SK-N-SH (cell line): ENCODE measurements at regions not wholly inside any gene's neighbourhood (a gene's known extent, or its start where the extent isn't known, plus 50 kb on each side); places are given as distances from the start of the nearest gene placed in this dataset.

Experiments
- CTCF ChIA-PET: fragments of 300-600, 350-600 bp; formaldehyde crosslinking; extraction: SDS; loops from one replicate; lab custom pipeline; 2021; lab: Yijun Ruan, JAX
- POLR2A ChIA-PET: fragments of 350-600 bp; sonication (Branson Sonifier 250); formaldehyde crosslinking; extraction: SDS; loops from one replicate; lab custom pipeline; 2020; ENCODE audit warnings: antibody characterized with exemption, inconsistent platforms; lab: Yijun Ruan, JAX
- DNase-seq: peaks from one replicate; pipeline ENCODE4 v3.0.0; 2012
- H2AFZ ChIP-seq: fragments of 200-600 bp; sonication (generic); 2 replicates; pipeline ENCODE4 v1.8.1; 2016; ENCODE audit warnings: antibody characterized with exemption, mild to moderate bottlenecking, low read depth
- H3F3A ChIP-seq: fragments of 200-600 bp; sonication (generic); replicated peaks from 2 replicates; pipeline ENCODE3; 2016; ENCODE audit warnings: antibody characterized with exemption, mild to moderate bottlenecking; ENCODE audit not compliant: insufficient read depth
- H3K27ac ChIP-seq, 2 experiments: fragments of 200-500 bp in 1 of 2; fragments of 200-600 bp in 1 of 2; sonication (Bioruptor generic) in 1 of 2; sonication (generic), shearing (Covaris generic) in 1 of 2; 2 replicates each; pipeline versions ENCODE4 v1.5.1 to v1.6.1; 2014 to 2016; ENCODE audit warnings: low read depth in 2 of 2, inconsistent platforms in 1 of 2, low read length in 1 of 2, mild to moderate bottlenecking in 1 of 2, mixed read lengths in 1 of 2
- H3K27me3 ChIP-seq: fragments of 200-600 bp; sonication (generic), shearing (Covaris generic); 2 replicates; pipeline ENCODE4 v1.6.1; 2016; ENCODE audit warnings: mixed run types; ENCODE audit not compliant: insufficient read depth
- H3K36me3 ChIP-seq, 2 experiments: fragments of 200-500 bp in 1 of 2; fragments of 200-600 bp in 1 of 2; sonication (Bioruptor generic) in 1 of 2; sonication (generic) in 1 of 2; replicated peaks in 1 of 2; 2 replicates each; pipeline versions ENCODE3 to v1.5.1; 2014 to 2016; ENCODE audit warnings: low read length in 1 of 2, mild to moderate bottlenecking in 1 of 2; ENCODE audit not compliant: insufficient read depth in 2 of 2, control insufficient read depth in 1 of 2
- H3K4me1 ChIP-seq, 2 experiments: fragments of 200-500 bp in 1 of 2; fragments of 200-600 bp in 1 of 2; sonication (Bioruptor generic) in 1 of 2; sonication (generic), shearing (Covaris generic) in 1 of 2; 2 replicates each; pipeline versions ENCODE4 v1.5.1 to v1.6.1; 2014 to 2016; ENCODE audit warnings: low read depth in 1 of 2, low read length in 1 of 2, mixed run types in 1 of 2; ENCODE audit not compliant: insufficient read depth in 2 of 2, control insufficient read depth in 1 of 2
- H3K4me2 ChIP-seq: fragments of 200-600 bp; sonication (generic), shearing (Covaris generic); 2 replicates; pipeline ENCODE4 v1.6.1; 2017; ENCODE audit warnings: mixed run types
- H3K4me3 ChIP-seq, 2 experiments: fragments of 200-500 bp in 1 of 2; fragments of 200-600 bp in 1 of 2; sonication (Bioruptor generic) in 1 of 2; sonication (generic), shearing (Covaris generic) in 1 of 2; 2 replicates each; pipeline versions ENCODE4 v1.5.1 to v1.8.1; 2014 to 2016; ENCODE audit warnings: low read depth in 2 of 2, inconsistent platforms in 1 of 2, low read length in 1 of 2, mild to moderate bottlenecking in 1 of 2, mixed read lengths in 1 of 2, moderate library complexity in 1 of 2
- H3K79me2 ChIP-seq: fragments of 200-600 bp; sonication (generic); 2 replicates; pipeline ENCODE4 v1.8.1; 2017; ENCODE audit warnings: mild to moderate bottlenecking; ENCODE audit not compliant: insufficient read depth
- H3K9ac ChIP-seq: fragments of 200-600 bp; sonication (generic); 2 replicates; pipeline ENCODE4 v1.6.1; 2017; ENCODE audit warnings: mixed run types
- H3K9me2 ChIP-seq: fragments of 200-600 bp; sonication (generic); 2 replicates; pipeline ENCODE4 v1.6.1; 2017; ENCODE audit warnings: mixed run types
- H3K9me3 ChIP-seq: fragments of 200-600 bp; sonication (generic); 2 replicates; pipeline ENCODE4 v1.6.1; 2017; ENCODE audit warnings: mixed run types, mild to moderate bottlenecking, moderate library complexity
- H4K20me1 ChIP-seq: fragments of 200-600 bp; sonication (generic); 2 replicates; pipeline ENCODE4 v1.6.1; 2017; ENCODE audit warnings: mild to moderate bottlenecking, mixed run types; ENCODE audit not compliant: insufficient read depth
- CTCF ChIP-seq: fragments of 200-600 bp; sonication (generic); IDR thresholded peaks from 2 replicates; pipeline ENCODE4 v1.6.1; 2017; ENCODE audit warnings: antibody characterized with exemption, mild to moderate bottlenecking, moderate library complexity
- ELF1 ChIP-seq: IDR thresholded peaks from 2 replicates; pipeline ENCODE4 v1.4.0; 2012
- EZH2phosphoT487 ChIP-seq: fragments of 200-600 bp; sonication (generic); IDR thresholded peaks from 2 replicates; pipeline ENCODE4 v1.6.1; 2017; ENCODE audit warnings: low read depth, mixed run types, mild to moderate bottlenecking, antibody characterized with exemption, moderate library complexity, borderline replicate concordance
- FOSL2 ChIP-seq: IDR thresholded peaks from 2 replicates; pipeline ENCODE4 v1.4.0; 2012; ENCODE audit warnings: low read depth, mild to moderate bottlenecking, moderate library complexity, borderline replicate concordance
- GABPA ChIP-seq: IDR thresholded peaks from 2 replicates; pipeline ENCODE4 v1.4.0; 2012; ENCODE audit warnings: low read depth, mild to moderate bottlenecking
- GATA2 ChIP-seq: sonication (generic); formaldehyde crosslinking; IDR thresholded peaks from 2 replicates; pipeline ENCODE4 v1.5.0; 2020; ENCODE audit warnings: mild to moderate bottlenecking, missing genetic modification reagents
- JUND ChIP-seq: IDR thresholded peaks from 2 replicates; pipeline ENCODE4 v1.4.0; 2012
- MAX ChIP-seq: IDR thresholded peaks from 2 replicates; pipeline ENCODE4 v1.4.0; 2012; ENCODE audit warnings: low read depth
- MXI1 ChIP-seq: IDR thresholded peaks from 2 replicates; pipeline ENCODE4 v1.6.1; 2012; ENCODE audit warnings: mild to moderate bottlenecking, low read depth, low read length, improper control_type of control experiment
- POLR2AphosphoS5 ChIP-seq: IDR thresholded peaks from 2 replicates; pipeline ENCODE4 v1.6.1; 2012; ENCODE audit warnings: low read depth, low read length
- RCOR1 ChIP-seq: fragments of 150-350 bp; IDR thresholded peaks from 2 replicates; pipeline ENCODE4 v1.6.1; 2017; ENCODE audit warnings: antibody characterized with exemption, low read length
- RXRA ChIP-seq: IDR thresholded peaks from 2 replicates; pipeline ENCODE4 v1.4.0; 2012; ENCODE audit warnings: low read depth, mild to moderate bottlenecking, borderline replicate concordance
- SIN3A ChIP-seq: IDR thresholded peaks from 2 replicates; pipeline ENCODE4 v1.6.1; 2012; ENCODE audit warnings: low read depth, mild to moderate bottlenecking, low read length, moderate library complexity, borderline replicate concordance
- SMC3 ChIP-seq: IDR thresholded peaks from 2 replicates; pipeline ENCODE4 v1.6.1; 2012; ENCODE audit warnings: low read depth, low read length, improper control_type of control experiment
- TCF12 ChIP-seq: IDR thresholded peaks from 2 replicates; pipeline ENCODE4 v1.4.0; 2012
- TEAD4 ChIP-seq: IDR thresholded peaks from 2 replicates; pipeline ENCODE4 v1.4.0; 2012; ENCODE audit warnings: mild to moderate bottlenecking, borderline replicate concordance; ENCODE audit not compliant: insufficient read depth
- YY1 ChIP-seq: IDR thresholded peaks from 2 replicates; pipeline ENCODE4 v1.4.0; 2012; ENCODE audit warnings: low read depth, mild to moderate bottlenecking
- WGBS: methylation state at CpG from one replicate; pipeline ENCODE4 v1.1.6; 2017; ENCODE audit warnings: low lambda C conversion rate; 5-methylcytosine and 5-hydroxymethylcytosine counted together
- TF ChIP-seq, protein P1 (sequence below): IDR thresholded peaks from 2 replicates; pipeline ENCODE4 v1.4.0; 2012; ENCODE audit warnings: low read depth, borderline replicate concordance
- TF ChIP-seq, protein P2 (sequence below): fragments of 150-350 bp; IDR thresholded peaks from 2 replicates; pipeline ENCODE4 v1.6.1; 2017; ENCODE audit warnings: antibody characterized with exemption, low read length, low read depth, borderline replicate concordance
- TF ChIP-seq, protein P3 (sequence below): fragments of 150-350 bp; IDR thresholded peaks from 2 replicates; pipeline ENCODE4 v1.6.1; 2016; ENCODE audit warnings: mild to moderate bottlenecking, low read depth, low read length
- TF ChIP-seq, protein P4 (sequence below): IDR thresholded peaks from 2 replicates; pipeline ENCODE4; 2012

DNA sequence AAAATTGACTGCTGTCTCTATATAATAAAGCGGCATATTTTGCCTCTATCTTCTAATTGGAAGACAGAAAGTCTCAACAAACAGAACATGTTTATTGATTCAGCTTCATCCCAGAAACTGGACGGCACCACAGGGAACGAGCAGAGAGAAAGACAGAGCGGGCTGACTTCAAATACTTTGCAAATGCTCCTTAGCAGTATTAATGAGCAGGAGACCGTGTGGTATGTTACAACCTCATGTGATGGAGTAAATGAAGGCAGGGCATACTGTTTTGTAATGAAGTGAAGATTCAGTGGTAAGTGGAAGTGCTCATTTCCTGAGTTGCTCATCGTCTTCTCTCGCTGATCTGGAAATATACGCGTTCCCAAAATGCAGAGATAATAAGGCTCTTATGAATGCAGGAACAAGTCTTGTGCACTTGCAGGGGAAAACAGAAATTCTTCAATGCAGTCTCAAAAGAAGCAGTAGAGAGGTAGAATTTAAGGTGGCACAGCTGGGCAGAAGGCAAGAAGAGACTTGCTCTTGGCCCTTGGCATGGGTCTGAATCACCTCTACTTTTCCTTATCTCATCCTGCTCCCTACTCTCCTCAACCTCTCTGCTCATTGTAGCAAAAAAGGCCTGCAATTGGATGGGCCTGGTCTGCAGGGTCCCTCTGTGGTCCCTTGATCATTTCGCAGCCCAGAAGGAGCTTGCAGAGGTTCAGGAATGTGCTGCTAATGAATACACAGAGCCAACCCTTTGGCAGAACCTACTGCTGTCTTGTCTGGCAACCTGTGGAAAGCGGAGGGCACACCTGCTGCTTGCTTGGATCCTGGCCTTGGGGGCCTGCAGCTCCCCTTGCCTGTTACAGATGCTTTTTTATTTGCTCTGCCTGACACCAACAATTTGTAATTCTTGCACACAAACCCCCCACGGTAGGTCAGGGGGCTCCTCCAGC, 604.9 kb upstream of the CFAP20DC start (continued):
- no peak for TF ChIP-seq FOSL2
- no peak for TF ChIP-seq POLR2AphosphoS5
- no peak for TF ChIP-seq YY1
- no peak for TF ChIP-seq RXRA
- TF ChIP-seq GABPA, result no peak
- no peak for TF ChIP-seq SIN3A
- TF ChIP-seq, protein P1, sequence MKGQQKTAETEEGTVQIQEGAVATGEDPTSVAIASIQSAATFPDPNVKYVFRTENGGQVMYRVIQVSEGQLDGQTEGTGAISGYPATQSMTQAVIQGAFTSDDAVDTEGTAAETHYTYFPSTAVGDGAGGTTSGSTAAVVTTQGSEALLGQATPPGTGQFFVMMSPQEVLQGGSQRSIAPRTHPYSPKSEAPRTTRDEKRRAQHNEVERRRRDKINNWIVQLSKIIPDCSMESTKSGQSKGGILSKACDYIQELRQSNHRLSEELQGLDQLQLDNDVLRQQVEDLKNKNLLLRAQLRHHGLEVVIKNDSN, result no peak
- TF ChIP-seq TCF12, result no peak

DNA sequence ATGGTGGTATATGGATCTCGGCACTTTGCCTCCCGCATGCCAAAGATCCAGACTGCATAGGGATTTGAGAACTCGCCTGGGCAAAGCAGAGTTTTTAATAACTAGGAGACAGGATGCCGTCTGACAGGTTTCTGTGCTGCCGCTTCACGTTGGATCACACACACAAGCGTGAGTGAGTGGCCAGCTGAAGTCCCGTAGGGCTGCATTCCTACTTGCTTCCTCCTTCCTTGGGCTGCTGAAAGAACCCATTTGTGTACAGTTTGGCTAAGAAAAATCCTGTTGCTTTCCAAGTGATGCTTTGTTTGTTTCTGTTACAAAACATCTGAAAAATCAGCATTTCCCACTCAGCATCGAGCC, 604.3 kb upstream of the CFAP20DC start:
- Histone ChIP-seq H4K20me1 (no peaks in the 10 kb centered on the region), H3K4me2 (no peak overlapping the region), H3K36me3 (no peaks in the 10 kb centered on the region), H2AFZ (no peak overlapping the region), H3K27ac (no peak overlapping the region), H3K9ac (no peak overlapping the region), H3K4me1 (no peaks in the 10 kb centered on the region), H3K4me3 (no peak overlapping the region), H3K27me3 (no peaks in the 10 kb centered on the region), H3K9me2 (no peaks in the 10 kb centered on the region), H3K9me3 (no peaks in the 10 kb centered on the region), H3F3A (no peaks in the 10 kb centered on the region), H3K79me2 (no peaks in the 10 kb centered on the region)
- 53% methylated on average over 8 of the region's 9 CpGs for WGBS
- CTCF ChIA-PET, result no interaction called here
- DNase-seq, result no peak
- no peak for TF ChIP-seq EZH2phosphoT487
- TF ChIP-seq SMC3, result no peak
- no peak for TF ChIP-seq MAX
- no peak for TF ChIP-seq TEAD4
- TF ChIP-seq FOSL2, result no peak
- TF ChIP-seq RXRA, result no peak
- no peak for TF ChIP-seq GABPA
- TF ChIP-seq, protein P2, sequence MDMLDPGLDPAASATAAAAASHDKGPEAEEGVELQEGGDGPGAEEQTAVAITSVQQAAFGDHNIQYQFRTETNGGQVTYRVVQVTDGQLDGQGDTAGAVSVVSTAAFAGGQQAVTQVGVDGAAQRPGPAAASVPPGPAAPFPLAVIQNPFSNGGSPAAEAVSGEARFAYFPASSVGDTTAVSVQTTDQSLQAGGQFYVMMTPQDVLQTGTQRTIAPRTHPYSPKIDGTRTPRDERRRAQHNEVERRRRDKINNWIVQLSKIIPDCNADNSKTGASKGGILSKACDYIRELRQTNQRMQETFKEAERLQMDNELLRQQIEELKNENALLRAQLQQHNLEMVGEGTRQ, result no peak
- TF ChIP-seq, protein P3, sequence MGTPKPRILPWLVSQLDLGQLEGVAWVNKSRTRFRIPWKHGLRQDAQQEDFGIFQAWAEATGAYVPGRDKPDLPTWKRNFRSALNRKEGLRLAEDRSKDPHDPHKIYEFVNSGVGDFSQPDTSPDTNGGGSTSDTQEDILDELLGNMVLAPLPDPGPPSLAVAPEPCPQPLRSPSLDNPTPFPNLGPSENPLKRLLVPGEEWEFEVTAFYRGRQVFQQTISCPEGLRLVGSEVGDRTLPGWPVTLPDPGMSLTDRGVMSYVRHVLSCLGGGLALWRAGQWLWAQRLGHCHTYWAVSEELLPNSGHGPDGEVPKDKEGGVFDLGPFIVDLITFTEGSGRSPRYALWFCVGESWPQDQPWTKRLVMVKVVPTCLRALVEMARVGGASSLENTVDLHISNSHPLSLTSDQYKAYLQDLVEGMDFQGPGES, result no peak
- TF ChIP-seq CTCF, result no peak
- TF ChIP-seq RCOR1, result no peak
- no peak for TF ChIP-seq MXI1
- TF ChIP-seq JUND, result no peak
- TF ChIP-seq GATA2 (CRISPR knock-in tag), result no peak
- TF ChIP-seq, protein P4, sequence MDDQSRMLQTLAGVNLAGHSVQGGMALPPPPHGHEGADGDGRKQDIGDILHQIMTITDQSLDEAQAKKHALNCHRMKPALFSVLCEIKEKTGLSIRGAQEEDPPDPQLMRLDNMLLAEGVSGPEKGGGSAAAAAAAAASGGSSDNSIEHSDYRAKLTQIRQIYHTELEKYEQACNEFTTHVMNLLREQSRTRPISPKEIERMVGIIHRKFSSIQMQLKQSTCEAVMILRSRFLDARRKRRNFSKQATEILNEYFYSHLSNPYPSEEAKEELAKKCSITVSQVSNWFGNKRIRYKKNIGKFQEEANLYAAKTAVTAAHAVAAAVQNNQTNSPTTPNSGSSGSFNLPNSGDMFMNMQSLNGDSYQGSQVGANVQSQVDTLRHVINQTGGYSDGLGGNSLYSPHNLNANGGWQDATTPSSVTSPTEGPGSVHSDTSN, result no peak
- TF ChIP-seq ELF1, result no peak
- POLR2A ChIA-PET, result no interaction called here
